AG09309 (cell line): ENCODE measurements at regions not wholly inside any gene's neighbourhood (a gene's known extent, or its start where the extent isn't known, plus 50 kb on each side); places are given as distances from the start of the nearest gene placed in this dataset.

ENCODE experiments used
- DNase-seq: peaks from one replicate; pipeline ENCODE4 v3.0.0-alpha.2; 2010; ENCODE audit warnings: low read depth
- H3K4me3 ChIP-seq: 2 replicates; pipeline ENCODE4 v1.5.1; 2011; ENCODE audit warnings: mild to moderate bottlenecking, low read depth, low read length, moderate library complexity; ENCODE audit not compliant: control insufficient read depth
- TF ChIP-seq, protein P1 (sequence below): IDR thresholded peaks from 2 replicates; pipeline ENCODE4 v1.5.1; 2011; ENCODE audit warnings: mild to moderate bottlenecking, low read depth, low read length, inconsistent platforms; ENCODE audit not compliant: insufficient read depth, control insufficient read depth; ENCODE audit errors: missing control alignments

DNA sequence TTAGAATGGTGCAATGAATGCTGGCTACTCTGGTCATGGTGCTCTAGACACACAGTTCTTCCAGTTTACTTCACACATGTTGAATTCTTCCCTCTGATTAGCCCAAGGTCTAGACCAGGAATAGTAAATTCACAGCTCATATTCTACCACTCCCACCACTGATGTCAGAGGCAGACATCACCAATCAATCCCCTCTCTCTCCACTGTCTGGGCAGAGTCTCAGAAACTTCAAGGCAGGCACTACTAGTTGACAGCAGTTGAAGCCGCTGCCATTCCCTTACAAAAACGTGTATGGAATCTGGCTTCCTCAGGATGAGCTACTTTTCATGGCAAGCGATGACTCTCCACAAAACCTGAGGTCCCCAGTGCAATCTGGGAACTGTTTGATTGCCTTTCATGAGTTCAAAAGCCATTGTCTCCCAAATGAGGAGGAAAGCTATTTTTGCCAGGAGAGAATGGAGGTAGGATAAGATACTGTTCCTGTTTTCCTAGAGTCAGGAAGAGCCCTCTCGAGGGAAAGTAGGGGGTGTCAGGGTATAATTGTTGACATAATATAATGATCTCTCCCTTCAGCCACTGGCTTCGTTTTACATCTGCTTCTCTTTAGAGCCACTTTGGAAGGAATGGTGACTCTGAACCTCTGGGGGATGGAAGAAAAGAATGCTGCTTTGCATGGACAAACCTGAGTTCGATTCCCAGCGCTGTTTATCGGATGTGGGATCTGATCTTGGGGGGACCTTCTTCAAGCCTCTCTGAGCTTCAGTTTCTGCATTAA is 90.0 kb downstream of the FOXL1 start:
- TF ChIP-seq, protein P1, sequence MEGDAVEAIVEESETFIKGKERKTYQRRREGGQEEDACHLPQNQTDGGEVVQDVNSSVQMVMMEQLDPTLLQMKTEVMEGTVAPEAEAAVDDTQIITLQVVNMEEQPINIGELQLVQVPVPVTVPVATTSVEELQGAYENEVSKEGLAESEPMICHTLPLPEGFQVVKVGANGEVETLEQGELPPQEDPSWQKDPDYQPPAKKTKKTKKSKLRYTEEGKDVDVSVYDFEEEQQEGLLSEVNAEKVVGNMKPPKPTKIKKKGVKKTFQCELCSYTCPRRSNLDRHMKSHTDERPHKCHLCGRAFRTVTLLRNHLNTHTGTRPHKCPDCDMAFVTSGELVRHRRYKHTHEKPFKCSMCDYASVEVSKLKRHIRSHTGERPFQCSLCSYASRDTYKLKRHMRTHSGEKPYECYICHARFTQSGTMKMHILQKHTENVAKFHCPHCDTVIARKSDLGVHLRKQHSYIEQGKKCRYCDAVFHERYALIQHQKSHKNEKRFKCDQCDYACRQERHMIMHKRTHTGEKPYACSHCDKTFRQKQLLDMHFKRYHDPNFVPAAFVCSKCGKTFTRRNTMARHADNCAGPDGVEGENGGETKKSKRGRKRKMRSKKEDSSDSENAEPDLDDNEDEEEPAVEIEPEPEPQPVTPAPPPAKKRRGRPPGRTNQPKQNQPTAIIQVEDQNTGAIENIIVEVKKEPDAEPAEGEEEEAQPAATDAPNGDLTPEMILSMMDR: no peak
- no peak overlapping the region for H3K4me3 ChIP-seq
- DNase-seq: no peak

DNA sequence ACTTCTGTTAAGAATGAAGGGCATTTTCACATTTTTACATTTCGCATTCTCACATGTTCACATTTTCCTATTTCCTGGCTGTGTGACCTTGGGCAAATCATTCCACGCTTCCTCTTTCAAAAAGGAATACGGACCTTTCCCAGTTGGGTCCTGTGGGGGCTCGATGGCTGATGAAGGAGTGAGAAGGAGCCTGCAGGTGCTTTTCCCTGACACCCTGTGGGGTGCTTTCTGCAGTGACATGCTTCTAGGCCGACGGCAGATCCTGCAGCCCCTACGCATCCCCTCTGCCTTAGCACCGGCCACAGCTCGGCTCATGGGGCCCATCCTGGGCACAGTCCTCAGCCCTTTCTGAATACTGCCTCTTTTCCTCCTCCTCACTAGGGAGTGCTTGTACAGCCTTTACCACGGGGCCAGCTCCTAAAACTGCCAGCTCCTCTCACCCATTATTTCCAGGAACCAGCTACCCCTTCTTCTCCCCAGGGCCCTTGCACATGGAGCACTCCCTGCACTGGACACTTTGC is 91.0 kb downstream of the FOXL1 start:
- TF ChIP-seq, protein P1: no peak

DNA sequence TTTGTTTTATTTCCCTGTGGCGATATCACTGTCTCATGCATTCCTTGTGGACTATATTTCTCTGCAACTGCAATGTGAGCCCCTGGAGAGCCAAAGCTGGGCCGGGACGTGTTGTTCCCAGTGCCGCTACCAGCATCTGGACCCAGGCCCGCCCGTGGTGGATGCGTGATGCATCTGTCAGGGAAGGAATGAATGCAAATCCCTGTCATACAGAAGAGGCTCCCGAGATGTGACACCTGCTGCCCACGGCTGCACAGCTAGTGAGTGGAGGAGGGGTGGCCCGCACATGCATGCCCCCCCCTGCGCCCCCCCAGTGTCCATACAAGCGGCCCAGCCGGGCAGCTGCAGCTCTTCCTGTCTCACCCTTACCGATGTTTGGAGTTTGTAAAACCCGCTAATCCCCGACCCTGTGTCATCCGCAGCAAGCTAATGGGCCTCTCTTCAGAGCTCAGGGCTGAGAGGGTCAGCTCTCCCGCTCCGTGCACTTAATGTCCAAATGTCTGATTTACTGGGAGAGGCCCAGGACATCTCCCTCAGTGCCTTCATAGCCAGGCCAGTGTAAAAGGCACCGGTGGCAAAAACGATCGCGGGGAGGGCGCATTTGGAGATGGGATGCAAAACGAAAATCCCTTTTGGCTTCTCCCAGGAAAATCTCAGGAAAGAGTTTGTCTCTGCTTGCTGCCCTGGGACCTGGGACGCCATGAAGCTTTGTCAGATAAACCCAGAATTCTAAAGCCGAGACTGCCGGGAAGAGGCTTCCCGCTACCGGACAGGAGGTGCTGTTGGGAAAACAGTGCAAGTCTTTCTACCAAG is 91.8 kb downstream of the FOXL1 start:
- H3K4me3 ChIP-seq: no peak overlapping the region

More for the DNA sequence above, 91.0 kb downstream of the FOXL1 start:
- DNase-seq: no peak
- H3K4me3 ChIP-seq: no peak overlapping the region

DNA sequence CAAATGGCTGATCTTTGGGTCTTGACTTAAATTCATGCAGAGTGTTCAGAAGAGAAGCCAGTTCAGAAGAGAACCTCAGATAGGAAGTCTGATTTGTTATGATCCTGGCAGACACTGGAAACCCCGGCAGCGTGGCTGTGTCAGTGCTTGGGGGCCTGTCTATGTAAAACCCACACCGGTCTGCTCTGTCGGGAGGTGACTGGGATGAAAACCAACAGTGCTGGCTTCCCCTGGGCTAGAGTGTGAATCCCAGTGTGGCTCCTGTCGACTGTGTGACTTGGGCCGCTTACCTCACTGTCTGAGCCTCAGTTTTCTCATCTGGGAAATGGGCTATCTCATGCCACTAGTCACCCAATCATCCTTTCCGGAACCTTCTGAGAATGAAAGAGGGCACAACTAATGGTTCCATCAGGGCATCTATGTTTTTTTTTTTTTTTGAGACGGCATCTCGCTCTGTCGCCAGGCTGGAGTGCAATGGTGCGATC is 92.4 kb downstream of the FOXL1 start:
- TF ChIP-seq, protein P1: no peak
- H3K4me3 ChIP-seq: no peak overlapping the region
- no peak for DNase-seq

More for the DNA sequence above, 91.8 kb downstream of the FOXL1 start:
- TF ChIP-seq, protein P1: no peak
- no peak for DNase-seq

DNA sequence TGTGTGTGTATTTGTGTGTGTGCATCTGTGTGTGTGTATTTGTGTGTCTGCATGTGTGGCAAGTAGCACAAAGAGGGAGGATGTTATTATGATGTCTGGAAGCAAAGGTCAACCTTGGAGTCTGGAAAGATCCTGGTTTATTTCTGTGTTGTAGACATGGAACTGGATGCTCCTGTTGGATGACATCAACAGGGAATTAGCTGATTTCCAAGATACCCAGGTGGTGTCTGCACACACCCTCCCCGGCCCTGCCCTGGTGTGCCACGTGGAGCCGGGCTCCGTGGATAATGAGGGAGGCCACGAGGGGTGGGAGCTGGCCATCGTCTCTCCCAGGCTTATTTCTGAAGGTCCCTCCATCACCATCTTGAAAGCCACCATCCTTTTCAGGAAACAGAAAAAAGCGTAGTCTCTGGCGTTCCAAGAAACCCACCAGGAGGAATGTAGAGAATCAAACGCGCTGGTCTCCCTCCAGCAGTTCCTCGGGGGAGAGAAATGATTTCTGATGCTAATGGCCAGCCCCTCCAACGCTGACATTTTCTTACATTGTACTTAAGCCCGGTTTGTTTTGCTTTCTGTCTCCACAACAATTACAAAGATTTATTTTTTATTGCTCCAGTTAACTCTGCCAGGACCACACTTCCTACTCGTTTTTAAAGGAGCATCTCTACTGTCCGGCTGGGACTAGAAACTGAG is 93.3 kb downstream of the FOXL1 start:
- no peak for DNase-seq
- no peak overlapping the region for H3K4me3 ChIP-seq
- TF ChIP-seq, protein P1: no peak

DNA sequence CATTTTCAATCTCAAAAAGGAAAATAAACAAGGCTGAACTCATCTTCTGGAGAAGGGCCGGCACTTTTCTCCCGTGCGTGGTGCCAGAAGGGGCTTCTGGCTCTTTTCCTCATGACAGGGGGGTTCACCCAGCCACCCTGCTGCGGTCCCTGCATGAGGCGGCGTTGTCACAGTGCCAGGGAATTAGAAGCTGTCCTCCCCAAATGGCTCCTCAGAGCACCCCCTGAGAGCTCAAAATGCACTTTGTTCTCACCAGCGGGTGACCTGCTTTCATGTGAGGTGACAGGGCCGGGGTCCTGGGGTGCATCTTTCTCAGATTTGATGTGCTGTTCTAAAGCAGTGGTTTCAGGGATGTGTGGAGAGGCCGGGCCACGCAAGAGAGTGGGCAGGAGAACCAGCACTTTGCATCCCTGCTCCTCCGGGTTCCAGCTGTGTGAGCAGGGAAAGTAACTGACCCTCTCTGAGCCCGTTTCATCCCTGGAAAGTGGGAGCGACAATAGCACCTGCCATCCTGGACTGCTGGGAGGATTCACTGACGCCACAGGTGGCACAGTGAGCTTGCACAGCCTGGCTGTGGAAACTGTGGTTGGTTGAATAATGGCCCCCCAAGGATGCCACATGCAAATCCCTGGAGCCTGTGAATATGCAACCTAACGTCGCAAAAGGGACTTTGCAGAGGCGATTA is 94.0 kb downstream of the FOXL1 start:
- H3K4me3 ChIP-seq: no peak overlapping the region
- TF ChIP-seq, protein P1: no peak
- no peak for DNase-seq
